Adrenal gland (tissue), 5 donors: ENCODE measurements at regions not wholly inside any gene's neighbourhood (a gene's known extent, or its start where the extent isn't known, plus 50 kb on each side); places are given as distances from the start of the nearest gene placed in this dataset.
"Not testable (repeated sequence)": the region's sequence is repeated elsewhere in the genome, so short reads cannot be mapped to it uniquely, and the experiment has no call there.

Source experiments
- POLR2A ChIP-seq, 2 donors: fragments of 450-650 bp; IDR thresholded peaks; one replicate each; pipeline ENCODE4 v1.6.1; 2017; ENCODE audit warnings: antibody characterized with exemption in 2 of 2, mild to moderate bottlenecking in 2 of 2, moderate library complexity in 1 of 2
- TF ChIP-seq, protein P1 (sequence below), 6 experiments: fragments of 450-650 bp in 4 of 6; fragments of 200-600 bp in 2 of 6; sonication (generic) in 1 of 6; IDR thresholded peaks; 1 replicate in 5 of 6; 2 replicates in 1 of 6; pipeline versions ENCODE4 v1.5.1 to v1.8.0; 2016 to 2021; ENCODE audit warnings: antibody characterized with exemption in 6 of 6, mild to moderate bottlenecking in 2 of 6, moderate library complexity in 1 of 6
- donor health status: DM: no; HTN: no; CAD: no.

DNA sequence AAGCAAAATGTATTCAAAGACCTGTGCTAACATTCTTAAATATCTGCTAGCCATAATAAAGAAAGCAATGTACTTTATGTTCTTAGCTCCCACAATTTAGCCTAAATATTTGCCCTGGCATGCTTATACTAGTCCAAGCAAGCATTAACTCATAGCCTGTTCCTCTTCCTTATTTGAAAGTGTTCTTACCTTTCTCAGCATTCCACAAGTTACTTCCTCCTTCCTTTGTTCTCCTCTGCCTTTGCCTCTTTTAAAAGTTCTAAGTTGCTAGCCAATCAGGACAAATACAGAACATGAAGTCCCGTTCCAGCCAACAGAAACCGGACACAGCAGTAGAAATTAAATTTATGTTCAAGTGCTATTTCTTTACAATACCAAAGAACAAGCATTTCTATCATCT is 1154.6 kb upstream of the CELF4 start:
- TF ChIP-seq, protein P1, sequence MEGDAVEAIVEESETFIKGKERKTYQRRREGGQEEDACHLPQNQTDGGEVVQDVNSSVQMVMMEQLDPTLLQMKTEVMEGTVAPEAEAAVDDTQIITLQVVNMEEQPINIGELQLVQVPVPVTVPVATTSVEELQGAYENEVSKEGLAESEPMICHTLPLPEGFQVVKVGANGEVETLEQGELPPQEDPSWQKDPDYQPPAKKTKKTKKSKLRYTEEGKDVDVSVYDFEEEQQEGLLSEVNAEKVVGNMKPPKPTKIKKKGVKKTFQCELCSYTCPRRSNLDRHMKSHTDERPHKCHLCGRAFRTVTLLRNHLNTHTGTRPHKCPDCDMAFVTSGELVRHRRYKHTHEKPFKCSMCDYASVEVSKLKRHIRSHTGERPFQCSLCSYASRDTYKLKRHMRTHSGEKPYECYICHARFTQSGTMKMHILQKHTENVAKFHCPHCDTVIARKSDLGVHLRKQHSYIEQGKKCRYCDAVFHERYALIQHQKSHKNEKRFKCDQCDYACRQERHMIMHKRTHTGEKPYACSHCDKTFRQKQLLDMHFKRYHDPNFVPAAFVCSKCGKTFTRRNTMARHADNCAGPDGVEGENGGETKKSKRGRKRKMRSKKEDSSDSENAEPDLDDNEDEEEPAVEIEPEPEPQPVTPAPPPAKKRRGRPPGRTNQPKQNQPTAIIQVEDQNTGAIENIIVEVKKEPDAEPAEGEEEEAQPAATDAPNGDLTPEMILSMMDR (IDR thresholded peaks at IDR 0.05) = not testable (repeated sequence)
- not testable (repeated sequence) for TF ChIP-seq POLR2A (IDR thresholded peaks at IDR 0.05)
